ENCODE measurements at regions not wholly inside any gene's neighbourhood (a gene's known extent, or its start where the extent isn't known, plus 50 kb on each side); places are given as distances from the start of the nearest gene placed in this dataset.

DNA sequence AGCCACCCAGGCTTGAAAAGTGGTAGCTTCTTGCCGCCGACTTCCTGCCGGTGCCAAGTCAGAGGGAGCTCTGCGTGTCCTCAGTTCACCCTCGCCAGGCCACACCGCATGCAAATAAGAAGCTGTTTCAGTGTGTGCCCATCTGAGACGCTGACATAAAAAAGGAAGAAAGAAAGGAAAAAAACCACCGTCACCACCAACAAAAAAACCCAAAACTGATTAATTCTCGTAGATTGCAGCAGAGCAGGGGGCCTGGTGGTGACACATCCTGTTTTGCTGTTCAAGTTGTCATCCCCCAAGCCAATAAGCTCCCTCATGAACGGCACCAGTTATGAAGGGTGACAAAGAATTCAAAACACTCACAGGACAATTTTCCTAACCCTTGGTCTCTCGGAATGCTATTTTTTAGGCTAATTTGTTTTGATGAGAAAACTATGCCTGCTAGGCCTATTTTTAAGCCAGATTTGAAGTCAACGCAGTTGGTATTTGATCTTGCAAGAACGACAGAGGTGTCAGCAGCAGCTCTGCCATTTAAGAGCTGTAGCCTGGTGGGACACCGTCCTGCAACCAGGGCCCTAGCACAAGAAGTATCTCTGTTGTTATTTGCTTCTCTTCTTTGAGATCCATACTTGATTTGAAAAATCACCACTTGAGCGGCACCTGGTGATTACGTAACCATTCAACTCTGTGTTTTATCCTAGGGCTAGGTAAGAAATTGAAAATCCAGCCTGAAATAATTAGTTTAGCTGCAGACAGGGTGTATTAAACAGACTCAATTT lies 145.6 kb downstream of the PFKFB3 start:
- Histone ChIP-seq H3K27me3 (ENCODE audit: insufficient read depth in 3 of 3, low read length in 2 of 3) (no peaks in the 10 kb centered on the region), H3K9me3 (no peaks in the 10 kb centered on the region), H3K27ac (peak overlapping the region; percentile 25), H3K36me3 (ENCODE audit: insufficient read depth in 1 of 2, low read depth in 1 of 2) (no peaks in the 10 kb centered on the region), H3K4me3 (no peak overlapping the region), H3K4me1 (peaks cover 6% of the 10 kb centered on the region)
- ATAC-seq = peak; percentile 70 to 94 (median 80)
- peak; percentile 37 to 77 for DNase-seq
- TF ChIP-seq, protein P1, sequence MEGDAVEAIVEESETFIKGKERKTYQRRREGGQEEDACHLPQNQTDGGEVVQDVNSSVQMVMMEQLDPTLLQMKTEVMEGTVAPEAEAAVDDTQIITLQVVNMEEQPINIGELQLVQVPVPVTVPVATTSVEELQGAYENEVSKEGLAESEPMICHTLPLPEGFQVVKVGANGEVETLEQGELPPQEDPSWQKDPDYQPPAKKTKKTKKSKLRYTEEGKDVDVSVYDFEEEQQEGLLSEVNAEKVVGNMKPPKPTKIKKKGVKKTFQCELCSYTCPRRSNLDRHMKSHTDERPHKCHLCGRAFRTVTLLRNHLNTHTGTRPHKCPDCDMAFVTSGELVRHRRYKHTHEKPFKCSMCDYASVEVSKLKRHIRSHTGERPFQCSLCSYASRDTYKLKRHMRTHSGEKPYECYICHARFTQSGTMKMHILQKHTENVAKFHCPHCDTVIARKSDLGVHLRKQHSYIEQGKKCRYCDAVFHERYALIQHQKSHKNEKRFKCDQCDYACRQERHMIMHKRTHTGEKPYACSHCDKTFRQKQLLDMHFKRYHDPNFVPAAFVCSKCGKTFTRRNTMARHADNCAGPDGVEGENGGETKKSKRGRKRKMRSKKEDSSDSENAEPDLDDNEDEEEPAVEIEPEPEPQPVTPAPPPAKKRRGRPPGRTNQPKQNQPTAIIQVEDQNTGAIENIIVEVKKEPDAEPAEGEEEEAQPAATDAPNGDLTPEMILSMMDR (IDR thresholded peaks at IDR 0.05) = no peak
- intact Hi-C loops (cut with DNase I) = no loop called here
- WGBS, 3 donors = 28 to 42% (median 31%) methylated on average over 16 of the region's 16 CpGs

DNA sequence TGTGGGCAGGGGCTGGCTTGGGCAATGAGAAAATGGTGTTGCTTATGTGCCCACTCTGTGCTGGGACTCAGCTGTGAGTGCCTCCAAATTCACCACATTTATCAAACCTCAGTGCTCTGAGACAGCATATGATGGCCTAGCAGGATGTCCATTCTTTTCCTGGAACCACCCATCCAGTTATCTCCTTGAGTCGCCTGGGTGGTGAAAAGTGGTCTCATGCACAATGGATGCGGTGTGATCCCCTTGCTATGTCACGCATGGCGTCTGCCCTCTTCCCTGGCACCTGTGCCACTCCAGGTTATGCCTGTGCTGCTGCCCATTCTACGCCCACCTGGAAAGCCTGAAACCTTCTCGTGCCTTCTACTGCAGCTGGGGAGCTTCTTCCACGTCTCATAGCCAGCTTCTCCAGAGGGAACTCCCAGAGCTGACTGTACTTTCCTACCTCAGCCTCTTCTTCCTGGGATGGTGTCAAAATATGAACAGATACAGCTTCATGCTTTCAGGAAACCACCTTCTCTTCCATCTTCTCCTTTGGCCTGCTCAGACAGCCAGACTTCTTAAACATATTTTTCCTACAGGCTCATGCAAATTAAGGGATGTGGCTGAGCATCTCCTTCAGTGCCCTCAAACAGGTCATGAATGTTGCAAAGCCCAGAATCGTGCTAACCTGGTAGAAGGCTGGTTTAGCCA lies 147.3 kb downstream of the PFKFB3 start:
- WGBS, 3 donors = 92 to 95% (median 93%) methylated on average over 8 of the region's 8 CpGs
- ATAC-seq (no peak), DNase-seq (no peak)
- H3K27me3 ChIP-seq (ENCODE audit: insufficient read depth in 3 of 3, low read length in 2 of 3) = no peaks in the 10 kb centered on the region
- H3K9me3 ChIP-seq = no peaks in the 10 kb centered on the region
- H3K27ac ChIP-seq = no peak overlapping the region
- intact Hi-C loops (cut with DNase I) = no loop called here
- H3K4me3 ChIP-seq = no peak overlapping the region
- peaks cover 6% of the 10 kb centered on the region for H3K4me1 ChIP-seq
- H3K36me3 ChIP-seq (ENCODE audit: insufficient read depth in 1 of 2, low read depth in 1 of 2) = no peaks in the 10 kb centered on the region
- TF ChIP-seq, protein P1 (IDR thresholded peaks at IDR 0.05) = no peak

DNA sequence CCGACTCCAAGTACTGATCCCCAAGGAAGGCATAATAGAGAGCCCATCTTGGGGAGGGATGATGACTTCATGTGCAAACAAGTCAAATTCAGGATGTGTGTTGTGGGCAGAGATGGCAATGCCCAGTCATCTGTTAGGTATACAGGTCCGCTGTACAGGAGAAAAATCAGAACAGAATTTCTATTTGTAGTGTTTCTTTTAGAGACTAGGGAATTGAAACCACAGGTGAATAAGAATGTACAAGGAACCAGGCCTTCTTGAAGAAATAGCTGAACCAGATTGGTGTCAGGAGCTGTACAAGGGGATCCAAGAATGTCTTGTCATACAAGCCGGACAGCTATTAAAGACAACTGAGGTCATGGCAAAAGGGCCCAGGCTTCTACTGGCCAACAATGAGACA lies 147.9 kb downstream of the PFKFB3 start:
- no peak for ATAC-seq
- Histone ChIP-seq H3K27me3 (ENCODE audit: insufficient read depth in 3 of 3, low read length in 2 of 3) (no peaks in the 10 kb centered on the region), H3K27ac (no peak overlapping the region), H3K36me3 (ENCODE audit: insufficient read depth in 1 of 2, low read depth in 1 of 2) (no peaks in the 10 kb centered on the region), H3K4me1 (peaks cover 6% of the 10 kb centered on the region), H3K4me3 (no peak overlapping the region), H3K9me3 (no peaks in the 10 kb centered on the region)
- no peak for DNase-seq
- TF ChIP-seq, protein P1 (IDR thresholded peaks at IDR 0.05) = no peak
- intact Hi-C loops (cut with DNase I) = no loop called here
- 69 to 90% (median 75%) methylated on average over 3 of the region's 3 CpGs for WGBS, 3 donors

DNA sequence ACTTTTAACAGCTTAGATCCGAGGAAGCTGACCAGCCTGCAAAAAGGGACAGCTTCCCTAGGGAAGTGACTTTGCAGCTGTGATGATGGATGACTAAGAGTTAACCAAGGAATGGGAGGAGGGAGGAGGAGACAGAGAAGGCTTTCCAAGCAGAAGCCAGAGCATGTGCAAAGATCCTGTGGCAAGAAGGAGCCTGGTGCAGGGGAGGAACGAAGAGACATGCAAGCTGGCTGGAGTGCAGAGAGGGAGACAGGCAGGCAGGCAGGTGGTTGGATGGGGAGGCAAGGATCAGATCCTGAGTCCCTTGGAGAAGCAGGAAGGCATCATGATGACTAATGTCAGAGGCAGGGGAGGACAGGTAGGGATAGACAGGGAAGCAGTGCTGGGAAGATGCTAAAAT lies 148.8 kb downstream of the PFKFB3 start:
- Histone ChIP-seq H3K36me3 (ENCODE audit: insufficient read depth in 1 of 2, low read depth in 1 of 2) (no peaks in the 10 kb centered on the region), H3K27ac (no peak overlapping the region), H3K9me3 (peaks cover 7% of the 10 kb centered on the region), H3K4me1 (peaks cover 6% of the 10 kb centered on the region), H3K4me3 (no peak overlapping the region), H3K27me3 (ENCODE audit: insufficient read depth in 3 of 3, low read length in 2 of 3) (no peaks in the 10 kb centered on the region)
- DNase-seq (no peak), ATAC-seq (no peak)
- TF ChIP-seq, protein P1 (IDR thresholded peaks at IDR 0.05) = no peak
- intact Hi-C loops (cut with DNase I) = no loop called here
- 60 to 69% (median 68%) methylated on average over 2 of the region's 2 CpGs for WGBS, 3 donors
